ENCODE measurements at regions not wholly inside any gene's neighbourhood (a gene's known extent, or its start where the extent isn't known, plus 50 kb on each side); places are given as distances from the start of the nearest gene placed in this dataset.

DNA sequence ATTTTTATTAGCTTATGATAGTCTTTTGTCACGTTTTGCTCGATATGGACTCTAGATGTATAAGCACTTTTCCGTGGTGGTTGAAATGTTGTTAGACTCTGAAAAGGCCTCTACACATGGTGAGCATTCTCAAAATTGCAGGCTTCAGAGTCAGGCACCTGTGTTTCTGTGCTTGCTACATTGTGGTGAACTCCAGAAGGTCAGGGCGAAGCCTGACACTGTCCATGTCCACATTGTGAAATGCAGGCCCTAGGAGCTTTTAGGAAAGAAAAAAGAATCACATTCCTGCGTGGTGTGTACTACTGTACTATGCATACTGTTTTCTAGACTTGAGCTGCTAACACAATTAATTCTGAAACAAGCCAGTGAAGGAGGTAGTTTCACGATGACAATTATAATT is 86.3 kb downstream of the HS3ST1 start:
- TF ChIP-seq, protein P1, sequence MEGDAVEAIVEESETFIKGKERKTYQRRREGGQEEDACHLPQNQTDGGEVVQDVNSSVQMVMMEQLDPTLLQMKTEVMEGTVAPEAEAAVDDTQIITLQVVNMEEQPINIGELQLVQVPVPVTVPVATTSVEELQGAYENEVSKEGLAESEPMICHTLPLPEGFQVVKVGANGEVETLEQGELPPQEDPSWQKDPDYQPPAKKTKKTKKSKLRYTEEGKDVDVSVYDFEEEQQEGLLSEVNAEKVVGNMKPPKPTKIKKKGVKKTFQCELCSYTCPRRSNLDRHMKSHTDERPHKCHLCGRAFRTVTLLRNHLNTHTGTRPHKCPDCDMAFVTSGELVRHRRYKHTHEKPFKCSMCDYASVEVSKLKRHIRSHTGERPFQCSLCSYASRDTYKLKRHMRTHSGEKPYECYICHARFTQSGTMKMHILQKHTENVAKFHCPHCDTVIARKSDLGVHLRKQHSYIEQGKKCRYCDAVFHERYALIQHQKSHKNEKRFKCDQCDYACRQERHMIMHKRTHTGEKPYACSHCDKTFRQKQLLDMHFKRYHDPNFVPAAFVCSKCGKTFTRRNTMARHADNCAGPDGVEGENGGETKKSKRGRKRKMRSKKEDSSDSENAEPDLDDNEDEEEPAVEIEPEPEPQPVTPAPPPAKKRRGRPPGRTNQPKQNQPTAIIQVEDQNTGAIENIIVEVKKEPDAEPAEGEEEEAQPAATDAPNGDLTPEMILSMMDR (conservative IDR thresholded peaks at IDR 0.05), result no peak
- H3K27ac ChIP-seq, result no peak overlapping the region

DNA sequence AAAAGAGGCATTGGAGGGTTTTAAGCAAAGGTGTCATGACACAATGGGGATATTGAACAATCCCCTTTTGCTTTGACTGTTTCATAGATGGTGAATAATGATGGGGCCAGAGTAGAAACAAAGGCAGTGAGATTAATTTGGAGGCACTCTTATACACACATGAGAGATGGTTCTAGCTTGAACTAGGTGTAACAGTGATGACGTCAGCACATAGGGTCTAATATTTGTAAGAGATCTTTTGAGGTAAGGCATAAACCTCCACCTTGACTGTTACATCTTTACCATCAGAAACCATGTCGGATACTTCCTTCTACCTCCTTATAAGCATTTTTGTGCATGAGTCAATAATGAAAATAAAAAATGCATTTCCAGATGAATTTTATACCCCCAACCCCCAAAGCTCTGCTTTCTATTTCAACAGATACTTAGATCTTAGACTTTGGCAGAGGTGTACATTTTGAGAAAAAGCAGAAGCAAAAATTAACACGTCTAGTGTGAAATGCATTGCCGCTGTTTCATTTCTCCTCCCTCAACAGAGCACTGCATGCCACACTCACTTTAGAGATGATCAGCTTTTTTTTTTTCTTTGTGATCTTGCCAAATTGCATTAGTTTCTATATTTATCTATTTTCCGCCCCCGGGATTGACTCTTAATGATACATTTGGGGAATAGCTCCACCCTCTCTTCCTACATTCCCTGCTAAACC is 87.2 kb downstream of the HS3ST1 start:
- no peak overlapping the region for H3K27ac ChIP-seq
- TF ChIP-seq, protein P1 (conservative IDR thresholded peaks at IDR 0.05), result no peak

DNA sequence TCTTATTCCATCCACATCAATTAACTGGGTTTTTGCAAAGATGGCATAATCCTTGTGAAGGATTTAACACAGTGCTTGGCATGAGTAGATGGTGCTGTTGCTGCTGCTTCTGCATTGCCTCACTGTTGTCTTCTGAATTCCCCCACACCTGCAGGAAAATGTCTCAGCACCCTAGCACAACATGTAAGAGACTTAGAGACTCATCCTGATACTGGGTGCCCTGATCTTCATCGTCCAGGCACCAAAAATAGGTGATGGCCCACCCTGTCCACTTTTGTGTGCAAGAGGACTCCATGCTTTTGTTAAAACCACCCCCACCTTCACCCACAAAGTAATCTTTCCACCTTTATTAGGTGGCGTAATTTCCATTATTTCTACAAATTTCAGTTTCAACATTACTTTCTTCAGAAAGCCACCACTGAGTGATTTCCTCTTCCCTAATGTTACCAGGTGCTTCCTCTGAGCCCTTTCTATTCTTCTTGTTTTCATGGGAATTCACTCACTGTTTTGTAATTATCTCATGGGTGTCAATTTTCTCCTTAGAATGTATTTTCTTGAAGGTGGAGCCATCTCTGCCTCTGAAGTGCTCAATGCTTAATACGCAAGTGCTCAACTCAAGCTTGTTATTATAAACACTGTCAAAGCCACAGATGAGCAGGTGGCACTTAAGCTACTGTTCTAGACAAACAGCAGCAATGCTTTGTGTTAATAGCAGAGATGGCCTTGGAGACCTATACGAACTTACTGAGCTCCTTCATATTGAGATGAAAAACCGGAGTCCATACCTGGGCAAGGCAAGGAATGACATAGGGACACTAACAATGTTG is 89.5 kb downstream of the HS3ST1 start:
- H3K27ac ChIP-seq, result no peak overlapping the region
- TF ChIP-seq, protein P1 (conservative IDR thresholded peaks at IDR 0.05), result no peak

DNA sequence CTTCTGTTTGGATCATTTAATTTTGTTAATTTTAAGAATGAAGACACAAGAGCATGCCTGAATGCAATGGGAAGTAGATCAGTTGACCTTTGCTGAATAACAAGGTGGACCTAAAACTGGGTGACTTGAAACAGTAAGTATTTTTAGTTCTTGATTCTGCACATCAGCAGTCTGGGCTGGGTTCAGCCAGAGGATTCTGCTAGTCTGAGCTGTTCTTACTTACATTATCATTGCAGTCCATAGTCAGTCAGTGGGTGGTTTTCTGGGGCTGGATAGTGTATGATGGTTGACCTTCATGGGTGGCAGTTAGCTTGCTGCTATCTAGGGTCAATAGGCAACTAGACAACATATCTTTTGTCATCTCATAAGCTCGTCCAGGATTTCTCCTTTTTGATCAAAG is 91.4 kb downstream of the HS3ST1 start:
- TF ChIP-seq, protein P1 (conservative IDR thresholded peaks at IDR 0.05), result no peak
- H3K27ac ChIP-seq, result no peak overlapping the region

DNA sequence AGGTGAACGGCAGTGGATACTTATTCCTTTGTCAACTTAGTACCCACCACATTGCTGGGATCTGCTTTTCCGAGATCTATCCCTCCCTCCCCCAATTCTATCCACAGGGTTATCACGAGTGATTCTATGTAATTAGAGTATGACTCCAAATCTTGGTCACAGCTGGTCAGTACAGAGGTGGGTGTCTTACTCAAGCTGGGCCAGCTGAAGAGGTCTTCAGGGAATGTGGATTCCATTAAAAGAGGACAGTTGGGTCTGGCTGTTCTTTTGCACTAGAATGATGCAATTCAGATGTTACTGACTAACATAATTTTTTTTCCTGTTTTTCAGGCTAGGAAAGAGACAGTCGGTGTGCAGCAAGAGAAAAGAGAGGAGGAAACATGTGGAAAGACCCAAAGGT is 92.3 kb downstream of the HS3ST1 start:
- no peak overlapping the region for H3K27ac ChIP-seq
- TF ChIP-seq, protein P1 (conservative IDR thresholded peaks at IDR 0.05), result no peak

DNA sequence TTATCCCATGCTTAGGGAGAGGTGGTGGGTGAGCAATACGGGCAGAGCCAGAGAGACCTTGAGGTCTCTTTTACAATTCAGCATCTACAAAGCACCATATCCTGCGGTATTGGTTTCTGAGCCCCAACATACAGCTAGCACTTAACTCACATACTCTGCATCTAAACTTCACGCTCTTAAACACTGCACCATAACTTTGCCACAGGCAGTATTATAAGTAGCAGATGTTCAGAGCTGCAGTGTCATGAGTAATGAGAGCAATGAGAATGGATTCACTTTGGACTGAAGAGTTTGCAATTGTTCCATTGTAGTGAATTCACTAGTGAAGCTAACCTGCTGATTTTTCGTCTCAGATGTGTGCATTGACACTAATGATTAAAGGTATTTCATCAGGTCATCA is 93.8 kb downstream of the HS3ST1 start:
- no peak overlapping the region for H3K27ac ChIP-seq
- TF ChIP-seq, protein P1 (conservative IDR thresholded peaks at IDR 0.05), result no peak

DNA sequence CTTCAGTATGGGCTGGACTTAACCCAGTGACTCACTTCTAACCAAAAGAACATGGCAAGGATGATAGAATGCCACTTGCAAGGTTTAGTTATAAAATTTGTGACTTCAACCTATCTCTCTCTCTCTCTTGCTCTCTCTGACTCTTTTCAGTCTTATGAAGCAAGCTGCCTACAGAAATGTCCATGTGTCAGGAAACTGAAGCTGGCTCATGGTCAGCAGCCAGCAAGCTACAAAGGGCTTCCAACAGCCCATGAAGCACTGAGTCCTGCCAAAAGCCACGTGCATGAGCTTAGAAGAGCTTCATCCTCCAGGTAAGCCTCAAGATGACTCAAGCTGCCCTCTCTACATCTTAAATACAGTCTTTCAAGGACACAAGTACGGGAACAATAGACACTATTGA is 100.3 kb downstream of the HS3ST1 start:
- TF ChIP-seq, protein P1 (conservative IDR thresholded peaks at IDR 0.05), result no peak
- H3K27ac ChIP-seq, result no peak overlapping the region
